ENCODE measurements at regions not wholly inside any gene's neighbourhood (a gene's known extent, or its start where the extent isn't known, plus 50 kb on each side); places are given as distances from the start of the nearest gene placed in this dataset.

DNA sequence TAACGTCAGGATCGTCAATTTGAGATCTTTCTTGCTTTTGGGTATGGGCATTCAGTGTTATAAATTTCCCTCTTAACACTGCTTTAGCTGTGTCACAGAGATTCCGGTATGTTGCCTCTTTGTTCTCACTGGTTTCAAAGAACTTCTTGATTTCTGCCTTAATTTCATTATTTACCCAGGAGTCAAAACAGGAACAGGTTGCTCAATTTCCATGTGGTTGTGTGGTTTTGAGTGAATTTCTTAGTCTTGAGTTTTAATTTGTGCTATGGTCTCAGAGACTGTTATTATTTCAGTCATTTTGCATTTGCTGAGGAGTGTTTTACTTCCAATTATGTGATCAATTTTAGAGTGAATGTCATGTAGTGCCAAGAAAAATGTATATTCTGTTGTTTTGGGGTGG, 153.1 kb downstream of the PCDH17 start:
- H3K9me3 ChIP-seq (ENCODE audit: control insufficient read depth, insufficient read depth, low read length), result peaks cover 2% of the 10 kb centered on the region
- no CpG with 5 or more reads among the region's 3 CpGs for WGBS (ENCODE audit: insufficient coverage)
- no peak overlapping the region for H3K27ac ChIP-seq (ENCODE audit: low read depth, low read length)
- DNase-seq (ENCODE audit: low read depth in 4 of 6, low spot score in 6 of 6), result no peak
- no peaks in the 10 kb centered on the region for H3K36me3 ChIP-seq (ENCODE audit: control insufficient read depth, insufficient read depth, low read length)
- no peaks in the 10 kb centered on the region for H3K27me3 ChIP-seq (ENCODE audit: control insufficient read depth, insufficient read depth, low read length)
- H3K4me1 ChIP-seq (ENCODE audit: control insufficient read depth, insufficient read depth, low read length), result no peaks in the 10 kb centered on the region
- H3K4me3 ChIP-seq (ENCODE audit: low read depth, low read length), result no peak overlapping the region

DNA sequence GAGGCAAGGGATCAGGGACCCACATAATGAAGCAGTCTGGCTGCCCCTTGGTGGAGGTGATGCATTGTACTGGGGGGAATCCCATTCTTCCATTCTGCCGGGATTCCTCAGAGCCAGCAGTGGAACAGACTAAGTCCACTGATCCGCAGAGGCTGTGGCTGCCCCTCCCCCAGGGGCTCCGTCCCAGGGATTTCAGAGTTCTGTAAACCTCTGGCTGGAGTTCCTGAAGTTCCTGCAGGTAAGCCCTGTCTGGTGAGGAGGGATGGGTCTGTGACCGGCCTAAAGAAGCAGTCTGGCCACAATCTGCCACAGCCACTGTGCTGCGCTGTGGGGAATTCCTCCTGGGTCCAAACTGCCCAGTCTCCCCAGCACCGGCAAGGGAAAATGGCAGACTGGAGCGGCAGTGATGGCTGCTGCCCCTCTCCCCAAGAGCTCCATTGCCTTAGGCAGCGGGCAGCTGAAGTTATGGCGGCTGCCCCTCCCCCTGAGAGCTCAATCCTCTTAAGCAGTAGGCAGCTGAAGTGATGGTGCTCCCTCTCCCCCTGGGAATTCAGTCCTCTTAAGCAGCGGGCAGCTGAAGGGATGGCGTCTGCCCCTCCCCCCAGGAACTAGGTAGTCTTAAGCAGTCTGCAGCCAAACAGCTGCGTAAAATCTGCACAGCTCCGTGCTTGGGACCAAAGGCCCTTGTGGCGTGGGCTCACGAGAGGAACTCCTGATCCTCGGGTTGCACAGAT, 155.7 kb downstream of the PCDH17 start:
- no peaks in the 10 kb centered on the region for H3K27me3 ChIP-seq (ENCODE audit: control insufficient read depth, insufficient read depth, low read length)
- H3K4me1 ChIP-seq (ENCODE audit: control insufficient read depth, insufficient read depth, low read length), result no peaks in the 10 kb centered on the region
- H3K27ac ChIP-seq (ENCODE audit: low read depth, low read length), result no peak overlapping the region
- 93% methylated on average over 16 of the region's 16 CpGs for WGBS (ENCODE audit: insufficient coverage)
- DNase-seq (ENCODE audit: low read depth in 4 of 6, low spot score in 6 of 6), result no peak
- H3K9me3 ChIP-seq (ENCODE audit: control insufficient read depth, insufficient read depth, low read length), result peaks cover 2% of the 10 kb centered on the region
- H3K36me3 ChIP-seq (ENCODE audit: control insufficient read depth, insufficient read depth, low read length), result no peaks in the 10 kb centered on the region
- no peak overlapping the region for H3K4me3 ChIP-seq (ENCODE audit: low read depth, low read length)

DNA sequence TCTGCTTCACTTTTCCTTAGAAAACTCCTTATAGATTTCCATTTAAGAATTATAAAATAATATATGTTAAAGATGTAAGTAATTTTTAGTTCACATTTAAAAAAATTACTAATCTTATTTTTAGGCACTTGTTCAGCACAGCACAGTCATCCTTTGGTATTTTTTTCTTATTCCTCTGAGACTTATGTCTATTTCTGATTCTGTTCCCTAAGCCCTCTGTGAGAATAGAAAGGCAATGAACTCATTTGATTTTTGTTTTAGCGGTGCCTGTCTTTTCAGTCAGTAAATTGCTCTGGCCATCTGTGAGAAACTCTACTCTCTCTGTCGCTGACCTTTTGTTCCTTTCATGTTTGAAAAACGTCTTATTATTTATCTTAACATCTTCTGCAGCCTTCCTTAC, 168.1 kb downstream of the PCDH17 start:
- DNase-seq (ENCODE audit: low read depth in 4 of 6, low spot score in 6 of 6), result no peak
- Histone ChIP-seq H3K4me3 (ENCODE audit: low read depth, low read length) (no peak overlapping the region), H3K27ac (ENCODE audit: low read depth, low read length) (no peak overlapping the region), H3K9me3 (ENCODE audit: control insufficient read depth, insufficient read depth, low read length) (no peaks in the 10 kb centered on the region), H3K36me3 (ENCODE audit: control insufficient read depth, insufficient read depth, low read length) (no peaks in the 10 kb centered on the region), H3K27me3 (ENCODE audit: control insufficient read depth, insufficient read depth, low read length) (no peaks in the 10 kb centered on the region), H3K4me1 (ENCODE audit: control insufficient read depth, insufficient read depth, low read length) (no peaks in the 10 kb centered on the region)
- WGBS (ENCODE audit: insufficient coverage), result 14% methylated on average over 3 of the region's 3 CpGs

DNA sequence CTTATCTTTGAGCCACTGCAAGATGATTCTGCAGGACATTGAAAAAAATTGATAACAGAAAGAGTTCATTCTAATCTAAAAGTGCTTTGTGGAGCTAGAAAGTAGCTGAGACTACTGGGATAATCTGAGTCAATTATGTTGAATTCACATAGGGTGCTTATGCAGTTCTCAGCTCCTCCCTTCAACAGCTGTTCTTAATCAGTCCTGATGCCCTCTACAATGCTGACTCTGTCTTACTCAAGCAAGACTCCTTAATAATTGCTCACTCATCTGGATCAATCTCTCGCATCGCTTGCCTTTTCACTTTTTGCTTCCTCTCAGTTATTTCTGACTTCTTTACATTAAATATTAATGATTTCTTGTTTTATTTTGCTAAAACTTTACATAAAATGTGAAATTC, 182.1 kb downstream of the PCDH17 start:
- Histone ChIP-seq H3K4me3 (ENCODE audit: low read depth, low read length) (no peak overlapping the region), H3K9me3 (ENCODE audit: control insufficient read depth, insufficient read depth, low read length) (no peaks in the 10 kb centered on the region), H3K27me3 (ENCODE audit: control insufficient read depth, insufficient read depth, low read length) (no peaks in the 10 kb centered on the region), H3K27ac (ENCODE audit: low read depth, low read length) (no peak overlapping the region), H3K4me1 (ENCODE audit: control insufficient read depth, insufficient read depth, low read length) (no peaks in the 10 kb centered on the region), H3K36me3 (ENCODE audit: control insufficient read depth, insufficient read depth, low read length) (no peaks in the 10 kb centered on the region)
- peak in 2 of 6 donors; percentile 20 to 48 for DNase-seq (ENCODE audit: low read depth in 4 of 6, low spot score in 6 of 6)
- WGBS (ENCODE audit: insufficient coverage), result no CpG with 5 or more reads among the region's 2 CpGs

DNA sequence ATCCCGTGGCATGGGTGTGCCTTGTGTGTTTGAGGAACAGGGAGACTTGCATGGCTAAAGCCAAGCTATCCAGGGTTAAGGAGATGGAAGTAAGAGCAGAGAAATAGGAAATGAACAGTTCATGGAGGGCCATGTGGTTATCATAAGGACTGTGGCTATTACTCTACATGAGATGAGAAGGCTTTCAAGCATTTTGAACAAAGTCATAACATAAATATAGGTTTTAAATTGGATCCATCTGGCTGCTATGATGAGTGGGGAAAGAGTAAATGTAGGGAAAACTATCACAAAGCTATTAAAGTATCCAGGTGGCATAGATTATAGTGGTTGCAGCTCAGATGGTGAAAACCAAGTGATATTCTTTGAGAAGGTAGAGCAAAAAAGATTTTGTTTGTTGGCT, 184.1 kb downstream of the PCDH17 start:
- WGBS (ENCODE audit: insufficient coverage), result 100% methylated on average over 1 of the region's 1 CpG
- no peaks in the 10 kb centered on the region for H3K36me3 ChIP-seq (ENCODE audit: control insufficient read depth, insufficient read depth, low read length)
- H3K9me3 ChIP-seq (ENCODE audit: control insufficient read depth, insufficient read depth, low read length), result no peaks in the 10 kb centered on the region
- H3K27ac ChIP-seq (ENCODE audit: low read depth, low read length), result no peak overlapping the region
- no peak overlapping the region for H3K4me3 ChIP-seq (ENCODE audit: low read depth, low read length)
- no peak for DNase-seq (ENCODE audit: low read depth in 4 of 6, low spot score in 6 of 6)
- no peaks in the 10 kb centered on the region for H3K4me1 ChIP-seq (ENCODE audit: control insufficient read depth, insufficient read depth, low read length)
- no peaks in the 10 kb centered on the region for H3K27me3 ChIP-seq (ENCODE audit: control insufficient read depth, insufficient read depth, low read length)

GRCh38 chr13:57820924-57821323, 189.4 kb downstream of the PCDH17 start:
- 100% methylated on average over 1 of the region's 1 CpG for WGBS (ENCODE audit: insufficient coverage)

DNA sequence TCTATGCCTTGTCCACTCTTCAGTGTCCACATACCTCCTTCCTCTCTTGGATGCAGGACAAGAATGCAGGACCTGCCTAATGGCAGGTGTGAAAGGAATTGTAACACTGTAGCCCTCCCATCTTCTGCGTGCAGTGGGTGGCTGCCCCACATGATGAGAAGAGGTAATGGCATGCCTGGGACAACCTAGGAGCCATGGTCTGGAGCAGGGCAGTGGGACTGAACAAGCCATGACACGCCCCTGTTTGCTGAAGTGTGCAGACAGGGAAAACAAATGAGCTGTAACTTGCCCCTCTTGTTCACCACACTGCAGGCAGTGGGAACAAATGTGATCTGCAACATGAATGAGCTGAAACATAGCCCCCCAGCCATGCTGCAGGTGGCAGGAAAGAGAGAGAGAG, 192.2 kb downstream of the PCDH17 start:
- Histone ChIP-seq H3K4me3 (ENCODE audit: low read depth, low read length) (no peak overlapping the region), H3K36me3 (ENCODE audit: control insufficient read depth, insufficient read depth, low read length) (no peaks in the 10 kb centered on the region)
- WGBS (ENCODE audit: insufficient coverage), result 100% methylated on average over 2 of the region's 2 CpGs

More at GRCh38 chr13:57820924-57821323, 189.4 kb downstream of the PCDH17 start:
- no peaks in the 10 kb centered on the region for H3K36me3 ChIP-seq (ENCODE audit: control insufficient read depth, insufficient read depth, low read length)
- H3K4me1 ChIP-seq (ENCODE audit: control insufficient read depth, insufficient read depth, low read length), result no peaks in the 10 kb centered on the region
- no peaks in the 10 kb centered on the region for H3K9me3 ChIP-seq (ENCODE audit: control insufficient read depth, insufficient read depth, low read length)
- DNase-seq (ENCODE audit: low read depth in 4 of 6, low spot score in 6 of 6), result no peak
- H3K4me3 ChIP-seq (ENCODE audit: low read depth, low read length), result no peak overlapping the region
- no peaks in the 10 kb centered on the region for H3K27me3 ChIP-seq (ENCODE audit: control insufficient read depth, insufficient read depth, low read length)
- no peak overlapping the region for H3K27ac ChIP-seq (ENCODE audit: low read depth, low read length)

GRCh38 chr13:57824121-57824520, 192.6 kb downstream of the PCDH17 start:
- Histone ChIP-seq H3K9me3 (ENCODE audit: control insufficient read depth, insufficient read depth, low read length) (no peaks in the 10 kb centered on the region), H3K27ac (ENCODE audit: low read depth, low read length) (no peak overlapping the region), H3K4me1 (ENCODE audit: control insufficient read depth, insufficient read depth, low read length) (no peaks in the 10 kb centered on the region), H3K36me3 (ENCODE audit: control insufficient read depth, insufficient read depth, low read length) (no peaks in the 10 kb centered on the region), H3K27me3 (ENCODE audit: control insufficient read depth, insufficient read depth, low read length) (no peaks in the 10 kb centered on the region), H3K4me3 (ENCODE audit: low read depth, low read length) (no peak overlapping the region)
- DNase-seq (ENCODE audit: low read depth in 4 of 6, low spot score in 6 of 6), result no peak
- WGBS (ENCODE audit: insufficient coverage), result 98% methylated on average over 4 of the region's 4 CpGs

More for the DNA sequence above, 192.2 kb downstream of the PCDH17 start:
- H3K9me3 ChIP-seq (ENCODE audit: control insufficient read depth, insufficient read depth, low read length), result no peaks in the 10 kb centered on the region
- H3K27me3 ChIP-seq (ENCODE audit: control insufficient read depth, insufficient read depth, low read length), result no peaks in the 10 kb centered on the region
- no peaks in the 10 kb centered on the region for H3K4me1 ChIP-seq (ENCODE audit: control insufficient read depth, insufficient read depth, low read length)
- no peak for DNase-seq (ENCODE audit: low read depth in 4 of 6, low spot score in 6 of 6)
- H3K27ac ChIP-seq (ENCODE audit: low read depth, low read length), result no peak overlapping the region

DNA sequence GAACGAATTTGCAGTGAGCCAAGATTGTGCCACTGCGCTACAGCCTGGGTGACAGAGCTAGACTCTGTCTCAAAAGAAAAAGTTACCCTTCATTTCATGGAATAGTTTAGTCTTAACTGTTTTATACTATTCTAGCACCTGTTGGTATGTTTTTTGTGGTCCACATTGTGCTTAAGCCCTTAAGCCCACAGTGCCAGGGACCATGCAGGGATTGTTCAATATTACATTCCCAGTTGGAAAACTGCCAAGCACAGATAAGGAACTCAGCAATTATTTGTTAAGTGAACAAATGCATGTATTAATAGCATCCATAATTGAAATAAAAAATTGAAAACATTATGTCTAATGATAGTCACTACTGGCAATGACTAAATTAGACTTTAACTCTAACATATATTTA, 193.5 kb downstream of the PCDH17 start:
- WGBS (ENCODE audit: insufficient coverage), result no CpG with 5 or more reads among the region's 2 CpGs
- H3K9me3 ChIP-seq (ENCODE audit: control insufficient read depth, insufficient read depth, low read length), result no peaks in the 10 kb centered on the region
- no peaks in the 10 kb centered on the region for H3K36me3 ChIP-seq (ENCODE audit: control insufficient read depth, insufficient read depth, low read length)
- no peak overlapping the region for H3K4me3 ChIP-seq (ENCODE audit: low read depth, low read length)
- no peaks in the 10 kb centered on the region for H3K4me1 ChIP-seq (ENCODE audit: control insufficient read depth, insufficient read depth, low read length)
- H3K27me3 ChIP-seq (ENCODE audit: control insufficient read depth, insufficient read depth, low read length), result no peaks in the 10 kb centered on the region
- H3K27ac ChIP-seq (ENCODE audit: low read depth, low read length), result no peak overlapping the region
- no peak for DNase-seq (ENCODE audit: low read depth in 4 of 6, low spot score in 6 of 6)

GRCh38 chr13:57829496-57829895, 198.0 kb downstream of the PCDH17 start:
- Histone ChIP-seq H3K4me3 (ENCODE audit: low read depth, low read length) (no peak overlapping the region), H3K27me3 (ENCODE audit: control insufficient read depth, insufficient read depth, low read length) (no peaks in the 10 kb centered on the region), H3K4me1 (ENCODE audit: control insufficient read depth, insufficient read depth, low read length) (no peaks in the 10 kb centered on the region), H3K9me3 (ENCODE audit: control insufficient read depth, insufficient read depth, low read length) (no peaks in the 10 kb centered on the region), H3K36me3 (ENCODE audit: control insufficient read depth, insufficient read depth, low read length) (no peaks in the 10 kb centered on the region), H3K27ac (ENCODE audit: low read depth, low read length) (no peak overlapping the region)
- WGBS (ENCODE audit: insufficient coverage), result 67% methylated on average over 1 of the region's 3 CpGs
- no peak for DNase-seq (ENCODE audit: low read depth in 4 of 6, low spot score in 6 of 6)

Measured in spinal cord (tissue), 9 donors.